HEK293 (cell line): ENCODE measurements at regions not wholly inside any gene's neighbourhood (a gene's known extent, or its start where the extent isn't known, plus 50 kb on each side); places are given as distances from the start of the nearest gene placed in this dataset.

Experiments
- CTCF ChIA-PET: fragments of 350-600 bp; formaldehyde crosslinking; extraction: SDS; loops from one replicate; lab custom pipeline; 2021; ENCODE audit warnings: antibody characterized with exemption; lab: Yijun Ruan, JAX
- POLR2A ChIA-PET: fragments of 300-600 bp; formaldehyde crosslinking; extraction: SDS; loops from one replicate; lab custom pipeline; 2020; ENCODE audit warnings: antibody characterized with exemption, inconsistent platforms; lab: Yijun Ruan, JAX
- H3K27ac ChIP-seq: fragments of 200-500 bp; sonication (Bioruptor generic); 2 replicates; pipeline ENCODE4 v1.5.1; 2014; ENCODE audit warnings: low read depth, low read length, control low read depth, inconsistent platforms; ENCODE audit errors: extremely low read depth
- H3K36me3 ChIP-seq, 2 experiments: fragments of 200-500 bp in 1 of 2; sonication (Bioruptor generic) in 1 of 2; 1 replicate in 1 of 2; 2 replicates in 1 of 2; pipeline ENCODE4 v1.5.1; 2014 to 2017; ENCODE audit warnings: inconsistent platforms in 2 of 2, low read length in 2 of 2; ENCODE audit not compliant: control insufficient read depth in 2 of 2, insufficient read depth in 1 of 2
- H3K4me1 ChIP-seq: fragments of 200-500 bp; sonication (Bioruptor generic); 2 replicates; pipeline ENCODE4 v1.5.1; 2014; ENCODE audit warnings: mild to moderate bottlenecking, low read length, inconsistent platforms; ENCODE audit not compliant: control insufficient read depth, insufficient read depth
- H3K4me3 ChIP-seq: 2 replicates; pipeline ENCODE4 v1.5.1; 2011; ENCODE audit warnings: low read depth, mild to moderate bottlenecking, control low read depth, low read length, moderate library complexity
- H3K9me3 ChIP-seq: fragments of 200-500 bp; sonication (Bioruptor generic); 2 replicates; pipeline ENCODE4 v1.5.1; 2014; ENCODE audit warnings: low read depth, low read length, inconsistent platforms; ENCODE audit not compliant: control insufficient read depth, insufficient read depth
- GLI4 ChIP-seq: fragments of 450-650 bp; formaldehyde crosslinking; IDR thresholded peaks from 2 replicates; pipeline ENCODE4 v1.5.1; 2016; ENCODE audit warnings: missing biosample characterization, missing genetic modification characterization
- HOXD13 ChIP-seq: sonication (generic); formaldehyde crosslinking; IDR thresholded peaks from 2 replicates; pipeline ENCODE4 v1.8.0; 2022; ENCODE audit warnings: missing genetic modification reagents, borderline replicate concordance
- KLF8 ChIP-seq: fragments of 450-650 bp; formaldehyde crosslinking; IDR thresholded peaks from 2 replicates; pipeline ENCODE4 v1.5.1; 2016; ENCODE audit warnings: missing biosample characterization, missing genetic modification characterization
- MEIS1 ChIP-seq: sonication (generic); formaldehyde crosslinking; IDR thresholded peaks from 2 replicates; pipeline ENCODE4 v1.8.1; 2022; ENCODE audit warnings: missing genetic modification reagents, mild to moderate bottlenecking, borderline replicate concordance
- OSR2 ChIP-seq: fragments of 450-650 bp; formaldehyde crosslinking; IDR thresholded peaks from 2 replicates; pipeline ENCODE4 v1.5.1; 2016; ENCODE audit warnings: missing biosample characterization, missing genetic modification characterization
- REPIN1 ChIP-seq: fragments of 450-650 bp; formaldehyde crosslinking; IDR thresholded peaks from 2 replicates; pipeline ENCODE4 v1.5.1; 2017; ENCODE audit warnings: missing biosample characterization, missing genetic modification characterization, low read depth
- SCRT2 ChIP-seq: fragments of 450-650 bp; formaldehyde crosslinking; IDR thresholded peaks from 2 replicates; pipeline ENCODE4 v1.5.1; 2016; ENCODE audit warnings: missing biosample characterization, missing genetic modification characterization
- TRIM28 ChIP-seq: IDR thresholded peaks from 2 replicates; pipeline ENCODE4 v1.6.1; 2011; ENCODE audit warnings: low read length, control low read depth, borderline replicate concordance
- WT1 ChIP-seq: fragments of 450-650 bp; formaldehyde crosslinking; IDR thresholded peaks from 2 replicates; pipeline ENCODE4 v1.5.1; 2016; ENCODE audit warnings: missing biosample characterization, missing genetic modification characterization
- ZBTB1 ChIP-seq: fragments of 450-650 bp; formaldehyde crosslinking; IDR thresholded peaks from 2 replicates; pipeline ENCODE4 v1.5.1; 2016; ENCODE audit warnings: missing biosample characterization, missing genetic modification characterization
- ZFP3 ChIP-seq: fragments of 450-650 bp; formaldehyde crosslinking; IDR thresholded peaks from 2 replicates; pipeline ENCODE4 v1.5.1; 2016; ENCODE audit warnings: low read depth, missing biosample characterization, missing genetic modification characterization
- ZNF140 ChIP-seq: fragments of 450-650 bp; formaldehyde crosslinking; IDR thresholded peaks from 2 replicates; pipeline ENCODE4 v1.5.1; 2016; ENCODE audit warnings: missing biosample characterization, missing genetic modification characterization
- ZNF157 ChIP-seq: fragments of 450-650 bp; formaldehyde crosslinking; IDR thresholded peaks from 2 replicates; pipeline ENCODE4 v1.5.1; 2016; ENCODE audit warnings: missing biosample characterization, missing genetic modification characterization
- ZNF184 ChIP-seq: fragments of 450-650 bp; IDR thresholded peaks from 2 replicates; pipeline ENCODE4 v1.5.1; 2018; ENCODE audit warnings: missing biosample characterization, mild to moderate bottlenecking, missing genetic modification characterization
- ZNF211 ChIP-seq: fragments of 450-650 bp; formaldehyde crosslinking; IDR thresholded peaks from 2 replicates; pipeline ENCODE4 v1.5.1; 2016; ENCODE audit warnings: low read depth, missing biosample characterization, missing genetic modification characterization
- ZNF214 ChIP-seq: fragments of 450-650 bp; formaldehyde crosslinking; IDR thresholded peaks from 2 replicates; pipeline ENCODE4 v1.5.1; 2017; ENCODE audit warnings: missing biosample characterization, mild to moderate bottlenecking, missing genetic modification characterization, borderline replicate concordance
- ZNF223 ChIP-seq: fragments of 450-650 bp; formaldehyde crosslinking; IDR thresholded peaks from 2 replicates; pipeline ENCODE4 v1.5.1; 2016; ENCODE audit warnings: missing biosample characterization, missing genetic modification characterization
- ZNF549 ChIP-seq: fragments of 450-650 bp; IDR thresholded peaks from 2 replicates; pipeline ENCODE4 v1.5.1; 2018; ENCODE audit warnings: missing biosample characterization, missing genetic modification characterization, mild to moderate bottlenecking, inconsistent platforms, moderate library complexity
- ZNF571 ChIP-seq: fragments of 450-650 bp; formaldehyde crosslinking; IDR thresholded peaks from 2 replicates; pipeline ENCODE4 v1.5.0; 2017; ENCODE audit warnings: missing biosample characterization, missing genetic modification characterization
- ZNF76 ChIP-seq: fragments of 450-650 bp; formaldehyde crosslinking; IDR thresholded peaks from 2 replicates; pipeline ENCODE4; 2016; ENCODE audit warnings: low read depth, missing biosample characterization, missing genetic modification characterization, borderline replicate concordance
- ZNF791 ChIP-seq: fragments of 450-650 bp; formaldehyde crosslinking; IDR thresholded peaks from 2 replicates; pipeline ENCODE4 v1.5.1; 2016; ENCODE audit warnings: missing biosample characterization, missing genetic modification characterization
- ZNF830 ChIP-seq: fragments of 450-650 bp; IDR thresholded peaks from 2 replicates; pipeline ENCODE4 v1.5.0; 2018; ENCODE audit warnings: missing biosample characterization, missing genetic modification characterization, low read depth, mild to moderate bottlenecking, moderate library complexity
- TF ChIP-seq, protein P1 (sequence below): sonication (generic); formaldehyde crosslinking; IDR thresholded peaks from 2 replicates; pipeline ENCODE4 v1.8.1; 2022; ENCODE audit warnings: mild to moderate bottlenecking, moderate library complexity, missing genetic modification reagents
- TF ChIP-seq, protein P2 (sequence below): fragments of 450-650 bp; formaldehyde crosslinking; IDR thresholded peaks from 2 replicates; pipeline ENCODE4 v1.5.1; 2016; ENCODE audit warnings: missing biosample characterization, missing genetic modification characterization
- TF ChIP-seq, protein P3 (sequence below): fragments of 450-650 bp; formaldehyde crosslinking; IDR thresholded peaks from 2 replicates; pipeline ENCODE4 v1.5.1; 2016; ENCODE audit warnings: missing biosample characterization, missing genetic modification characterization
- TF ChIP-seq, protein P4 (sequence below): fragments of 450-650 bp; formaldehyde crosslinking; IDR thresholded peaks from 2 replicates; pipeline ENCODE4 v1.5.1; 2016; ENCODE audit warnings: missing biosample characterization, missing genetic modification characterization

DNA sequence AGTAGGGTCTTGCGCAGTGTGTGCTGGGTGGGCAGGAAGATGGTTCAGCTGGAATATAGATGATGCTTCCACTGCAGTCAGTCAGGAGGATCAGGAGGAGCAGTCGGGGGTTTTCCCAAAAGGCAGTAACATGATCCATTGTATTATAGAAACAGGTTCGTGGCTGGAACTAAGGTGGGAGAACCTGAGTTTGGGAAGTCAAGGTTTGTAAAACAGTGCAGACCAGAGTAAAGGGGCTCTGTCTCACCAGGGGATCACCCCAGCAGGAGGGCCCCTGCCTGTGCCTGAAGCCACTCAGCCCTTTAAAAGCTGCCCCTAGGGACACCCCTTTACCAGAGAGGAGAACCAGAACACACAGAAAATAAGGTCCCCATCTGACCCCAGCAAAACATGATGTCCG is 213.4 kb downstream of the AUH start:
- POLR2A ChIA-PET, result no interaction called here
- H3K9me3 ChIP-seq, result no peaks in the 10 kb centered on the region
- TF ChIP-seq KLF8 (tag by site-specific recombination) (no peak), GLI4 (tag by site-specific recombination) (no peak), WT1 (tag by site-specific recombination) (no peak), HOXD13 (CRISPR knock-in tag) (no peak), REPIN1 (tag by site-specific recombination) (no peak), OSR2 (tag by site-specific recombination) (no peak), ZBTB1 (tag by site-specific recombination) (no peak), ZNF184 (tag by site-specific recombination) (no peak), ZNF791 (no peak), ZNF830 (tag by site-specific recombination) (no peak)
- CTCF ChIA-PET, result no interaction called here
- no peak overlapping the region for H3K27ac ChIP-seq
- H3K36me3 ChIP-seq, result no peaks in the 10 kb centered on the region
- no peak overlapping the region for H3K4me3 ChIP-seq
- H3K4me1 ChIP-seq, result no peaks in the 10 kb centered on the region

DNA sequence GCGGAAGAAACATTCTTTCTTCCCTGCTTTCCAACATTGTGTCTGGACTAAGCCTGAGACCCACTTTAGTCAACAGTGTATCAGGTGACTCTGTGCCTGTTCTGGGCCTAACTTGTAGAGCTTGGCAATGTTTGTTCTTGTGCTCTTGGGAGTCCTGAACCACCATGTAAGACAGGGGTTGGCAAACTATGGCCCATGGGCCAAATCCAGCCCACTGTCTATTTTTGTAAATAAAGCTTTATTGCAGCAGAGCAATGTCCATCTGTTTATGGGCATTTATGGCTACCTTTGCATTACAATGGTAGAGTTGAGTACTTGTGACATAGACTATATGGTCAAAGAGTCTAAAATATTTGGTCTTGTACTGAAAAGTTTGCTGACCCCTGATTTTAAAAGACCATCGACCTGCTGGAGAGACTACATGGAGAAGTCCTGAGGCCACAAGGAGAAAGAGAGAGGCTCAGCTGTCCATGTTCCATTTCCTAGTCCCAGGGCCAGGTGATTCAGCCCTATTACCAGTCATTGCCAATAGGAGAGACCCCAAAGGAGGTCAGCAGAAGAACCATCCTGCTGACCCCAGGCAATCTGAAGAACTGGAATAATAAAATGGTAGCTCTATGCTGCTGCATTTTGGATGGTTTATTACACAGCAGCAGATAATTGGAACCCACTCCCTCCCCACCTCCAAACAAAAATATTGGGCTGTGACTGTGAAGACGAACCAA is 211.3 kb downstream of the AUH start:
- no peak overlapping the region for H3K27ac ChIP-seq
- ChIA-PET CTCF (no interaction called here), POLR2A (no interaction called here)
- H3K4me1 ChIP-seq, result no peaks in the 10 kb centered on the region
- H3K9me3 ChIP-seq, result no peaks in the 10 kb centered on the region
- TF ChIP-seq TRIM28, result no peak
- no peak for TF ChIP-seq ZNF211 (tag by site-specific recombination)
- no peak for TF ChIP-seq ZNF223 (tag by site-specific recombination)
- no peak overlapping the region for H3K4me3 ChIP-seq
- no peaks in the 10 kb centered on the region for H3K36me3 ChIP-seq

DNA sequence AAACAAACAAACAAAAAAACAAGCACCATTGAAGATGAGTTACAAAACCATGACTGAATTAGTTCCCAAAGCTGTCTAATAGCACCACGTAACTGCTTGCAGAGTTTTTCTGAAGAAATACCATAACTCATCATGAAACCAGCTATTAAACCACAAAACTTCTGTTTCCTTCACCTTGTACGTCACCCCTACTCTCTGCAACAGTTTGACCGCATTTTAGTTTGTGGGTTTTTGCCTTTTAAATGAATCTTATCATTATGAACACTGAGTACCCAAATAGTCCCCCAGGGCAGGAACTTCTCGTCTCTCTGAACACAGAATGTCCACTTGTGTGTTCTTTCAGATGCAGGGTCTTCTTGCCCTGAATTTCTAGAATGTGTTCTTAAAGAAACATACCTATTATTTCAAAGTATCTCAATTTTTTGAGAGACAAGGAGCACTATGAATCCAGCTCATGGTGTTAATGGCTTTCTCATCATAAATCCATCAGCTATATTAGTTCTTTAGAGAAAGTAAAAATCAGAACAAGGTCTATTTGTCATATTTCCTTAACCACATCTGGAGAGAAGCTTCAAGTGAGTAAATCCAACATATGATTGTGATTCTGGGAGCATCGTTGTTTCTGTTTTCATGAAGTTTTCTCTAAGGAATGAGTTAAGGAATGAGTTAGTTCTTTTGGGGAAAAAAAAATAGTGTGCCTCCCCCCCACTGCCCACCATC is 210.6 kb downstream of the AUH start:
- POLR2A ChIA-PET, result no interaction called here
- CTCF ChIA-PET, result no interaction called here
- Histone ChIP-seq H3K27ac (no peak overlapping the region), H3K9me3 (no peaks in the 10 kb centered on the region), H3K4me3 (no peak overlapping the region), H3K36me3 (no peaks in the 10 kb centered on the region), H3K4me1 (no peaks in the 10 kb centered on the region)
- no peak for TF ChIP-seq ZNF157 (tag by site-specific recombination)
- TF ChIP-seq ZNF140, result no peak
- no peak for TF ChIP-seq ZNF76 (tag by site-specific recombination)
- TF ChIP-seq, protein P1, sequence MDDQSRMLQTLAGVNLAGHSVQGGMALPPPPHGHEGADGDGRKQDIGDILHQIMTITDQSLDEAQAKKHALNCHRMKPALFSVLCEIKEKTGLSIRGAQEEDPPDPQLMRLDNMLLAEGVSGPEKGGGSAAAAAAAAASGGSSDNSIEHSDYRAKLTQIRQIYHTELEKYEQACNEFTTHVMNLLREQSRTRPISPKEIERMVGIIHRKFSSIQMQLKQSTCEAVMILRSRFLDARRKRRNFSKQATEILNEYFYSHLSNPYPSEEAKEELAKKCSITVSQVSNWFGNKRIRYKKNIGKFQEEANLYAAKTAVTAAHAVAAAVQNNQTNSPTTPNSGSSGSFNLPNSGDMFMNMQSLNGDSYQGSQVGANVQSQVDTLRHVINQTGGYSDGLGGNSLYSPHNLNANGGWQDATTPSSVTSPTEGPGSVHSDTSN (CRISPR knock-in tag), result no peak
- TF ChIP-seq, protein P2, sequence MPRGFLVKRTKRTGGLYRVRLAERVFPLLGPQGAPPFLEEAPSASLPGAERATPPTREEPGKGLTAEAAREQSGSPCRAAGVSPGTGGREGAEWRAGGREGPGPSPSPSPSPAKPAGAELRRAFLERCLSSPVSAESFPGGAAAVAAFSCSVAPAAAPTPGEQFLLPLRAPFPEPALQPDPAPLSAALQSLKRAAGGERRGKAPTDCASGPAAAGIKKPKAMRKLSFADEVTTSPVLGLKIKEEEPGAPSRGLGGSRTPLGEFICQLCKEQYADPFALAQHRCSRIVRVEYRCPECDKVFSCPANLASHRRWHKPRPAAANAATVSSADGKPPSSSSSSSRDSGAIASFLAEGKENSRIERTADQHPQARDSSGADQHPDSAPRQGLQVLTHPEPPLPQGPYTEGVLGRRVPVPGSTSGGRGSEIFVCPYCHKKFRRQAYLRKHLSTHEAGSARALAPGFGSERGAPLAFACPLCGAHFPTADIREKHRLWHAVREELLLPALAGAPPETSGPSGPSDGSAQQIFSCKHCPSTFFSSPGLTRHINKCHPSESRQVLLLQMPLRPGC (tag by site-specific recombination), result no peak
- TF ChIP-seq, protein P3, sequence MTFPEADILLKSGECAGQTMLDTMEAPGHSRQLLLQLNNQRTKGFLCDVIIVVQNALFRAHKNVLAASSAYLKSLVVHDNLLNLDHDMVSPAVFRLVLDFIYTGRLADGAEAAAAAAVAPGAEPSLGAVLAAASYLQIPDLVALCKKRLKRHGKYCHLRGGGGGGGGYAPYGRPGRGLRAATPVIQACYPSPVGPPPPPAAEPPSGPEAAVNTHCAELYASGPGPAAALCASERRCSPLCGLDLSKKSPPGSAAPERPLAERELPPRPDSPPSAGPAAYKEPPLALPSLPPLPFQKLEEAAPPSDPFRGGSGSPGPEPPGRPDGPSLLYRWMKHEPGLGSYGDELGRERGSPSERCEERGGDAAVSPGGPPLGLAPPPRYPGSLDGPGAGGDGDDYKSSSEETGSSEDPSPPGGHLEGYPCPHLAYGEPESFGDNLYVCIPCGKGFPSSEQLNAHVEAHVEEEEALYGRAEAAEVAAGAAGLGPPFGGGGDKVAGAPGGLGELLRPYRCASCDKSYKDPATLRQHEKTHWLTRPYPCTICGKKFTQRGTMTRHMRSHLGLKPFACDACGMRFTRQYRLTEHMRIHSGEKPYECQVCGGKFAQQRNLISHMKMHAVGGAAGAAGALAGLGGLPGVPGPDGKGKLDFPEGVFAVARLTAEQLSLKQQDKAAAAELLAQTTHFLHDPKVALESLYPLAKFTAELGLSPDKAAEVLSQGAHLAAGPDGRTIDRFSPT (tag by site-specific recombination), result no peak
- no peak for TF ChIP-seq MEIS1 (CRISPR knock-in tag)
- no peak for TF ChIP-seq SCRT2 (tag by site-specific recombination)
- TF ChIP-seq ZNF549 (tag by site-specific recombination), result no peak
- TF ChIP-seq, protein P4, sequence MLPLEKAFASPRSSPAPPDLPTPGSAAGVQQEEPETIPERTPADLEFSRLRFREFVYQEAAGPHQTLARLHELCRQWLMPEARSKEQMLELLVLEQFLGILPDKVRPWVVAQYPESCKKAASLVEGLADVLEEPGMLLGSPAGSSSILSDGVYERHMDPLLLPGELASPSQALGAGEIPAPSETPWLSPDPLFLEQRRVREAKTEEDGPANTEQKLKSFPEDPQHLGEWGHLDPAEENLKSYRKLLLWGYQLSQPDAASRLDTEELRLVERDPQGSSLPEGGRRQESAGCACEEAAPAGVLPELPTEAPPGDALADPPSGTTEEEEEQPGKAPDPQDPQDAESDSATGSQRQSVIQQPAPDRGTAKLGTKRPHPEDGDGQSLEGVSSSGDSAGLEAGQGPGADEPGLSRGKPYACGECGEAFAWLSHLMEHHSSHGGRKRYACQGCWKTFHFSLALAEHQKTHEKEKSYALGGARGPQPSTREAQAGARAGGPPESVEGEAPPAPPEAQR, result no peak
- no peak for TF ChIP-seq ZNF214 (tag by site-specific recombination)
- TF ChIP-seq ZNF571 (tag by site-specific recombination), result no peak
- no peak for TF ChIP-seq ZFP3
